Heart right ventricle (tissue), 16 donors: ENCODE measurements at regions not wholly inside any gene's neighbourhood (a gene's known extent, or its start where the extent isn't known, plus 50 kb on each side); places are given as distances from the start of the nearest gene placed in this dataset.

Experiments used
- ATAC-seq, 8 donors: fragments of 200-7000 bp; cut with Tn5 transposase; one replicate each; pipeline ENCODE4 v1.9.1; 2020; ENCODE audit warnings: mild to moderate bottlenecking in 8 of 8, moderate library complexity in 8 of 8, moderate number of reproducible peaks in 1 of 8
- DNase-seq, 2 donors: peaks; one replicate each; pipeline ENCODE4 v3.0.0-alpha.2; 2020
- H3K27ac ChIP-seq, 10 donors: fragments of 200-600 bp; sonication (generic) in 2 of 10; one replicate each; pipeline versions ENCODE4 v1.5.0 to v1.8.0; 2020 to 2022; ENCODE audit warnings: mild to moderate bottlenecking in 3 of 10
- H3K27me3 ChIP-seq, 7 donors: fragments of 200-600 bp; one replicate each; pipeline ENCODE4 v1.8.0; 2021 to 2022; ENCODE audit warnings: mild to moderate bottlenecking in 2 of 7
- H3K36me3 ChIP-seq, 9 donors: fragments of 200-600 bp; sonication (generic) in 1 of 9; one replicate each; pipeline versions ENCODE4 v1.5.0 to v1.8.0; 2020 to 2022; ENCODE audit warnings: mild to moderate bottlenecking in 2 of 9
- H3K4me1 ChIP-seq, 9 donors: fragments of 200-600 bp; sonication (generic) in 1 of 9; one replicate each; pipeline versions ENCODE4 v1.5.0 to v1.8.0; 2020 to 2022; ENCODE audit warnings: mild to moderate bottlenecking in 4 of 9
- H3K4me3 ChIP-seq, 10 donors: fragments of 200-600 bp; sonication (generic) in 2 of 10; one replicate each; pipeline versions ENCODE4 v1.5.0 to v1.8.0; 2020 to 2022; ENCODE audit warnings: mild to moderate bottlenecking in 7 of 10, moderate library complexity in 2 of 10
- H3K9me3 ChIP-seq, 11 donors: fragments of 200-600 bp in 10 of 11; sonication (generic) in 2 of 11; one replicate each; pipeline versions ENCODE4 v1.5.0 to v1.8.0; 2013 to 2022; ENCODE audit warnings: mild to moderate bottlenecking in 2 of 11, control low read depth in 1 of 11, moderate library complexity in 1 of 11
- WGBS, 2 donors: extraction: QIAGEN DNeasy Blood & Tissue Kit; methylation state at CpG; one replicate each; pipeline ENCODE4 v1.1.7; 2013; ENCODE audit warnings: inconsistent platforms in 1 of 2; 5-methylcytosine and 5-hydroxymethylcytosine counted together
- intact Hi-C, 10 donors: fragments of 100-400 bp; cut with DNase I; formaldehyde crosslinking; loops; one replicate each; pipeline versions ENCODE4 v1.11.1 to v1.14.2; 2022
- TF ChIP-seq, protein P1 (sequence below), 9 donors: fragments of 200-600 bp; sonication (generic) in 2 of 9; IDR thresholded peaks; one replicate each; pipeline versions ENCODE4 v1.5.0 to v1.8.0; 2021 to 2022; ENCODE audit warnings: antibody characterized with exemption in 9 of 9, mild to moderate bottlenecking in 5 of 9, moderate library complexity in 1 of 9
- donor health status: Arrhythmogenic right ventricular cardiomyopathy.
- donor health status: ischemic (EF 13 %, LVEDD 7.1; RV severe dilation, severe dysfunction).
- donor health status: healthy with polysubstance abuse.
- donor health status: DM: no; HTN: yes; CAD: no.
- donor health status: DM: no; HTN: no; CAD: no.
- donor health status: ischemic (EF 25% LVEDD 6.9; RV normal size, moderate dysfunction).
- donor health status: ischemic (EF 25% LVEDD 5.7; RV mildly dilated, moderate dysfunction).
- donor health status: healthy.
- donor health status: DM: yes; HTN: yes; CAD: no.
- donor health status: Ischemic cardiomyopathy.
- donor health status: ischemic (EF 35%, LVEDD 5.7; RV mildly dilated, moderate dysfunction).
- donor health status: nonischemic (EF 11% LVEDD 7.7; RV severe dilation, severe dysfunction).
- donor health status: DM: yes; HTN: yes; CAD: no.
- donor health status: PGD.
- donor health status: ischemic (EF 29% LVEDD 5.4; RV normal size, mild dysfunction).
- donor health status: nonischemic (EF 23%, LVEDD 6.1; RV moderate dilation, normal function).

DNA sequence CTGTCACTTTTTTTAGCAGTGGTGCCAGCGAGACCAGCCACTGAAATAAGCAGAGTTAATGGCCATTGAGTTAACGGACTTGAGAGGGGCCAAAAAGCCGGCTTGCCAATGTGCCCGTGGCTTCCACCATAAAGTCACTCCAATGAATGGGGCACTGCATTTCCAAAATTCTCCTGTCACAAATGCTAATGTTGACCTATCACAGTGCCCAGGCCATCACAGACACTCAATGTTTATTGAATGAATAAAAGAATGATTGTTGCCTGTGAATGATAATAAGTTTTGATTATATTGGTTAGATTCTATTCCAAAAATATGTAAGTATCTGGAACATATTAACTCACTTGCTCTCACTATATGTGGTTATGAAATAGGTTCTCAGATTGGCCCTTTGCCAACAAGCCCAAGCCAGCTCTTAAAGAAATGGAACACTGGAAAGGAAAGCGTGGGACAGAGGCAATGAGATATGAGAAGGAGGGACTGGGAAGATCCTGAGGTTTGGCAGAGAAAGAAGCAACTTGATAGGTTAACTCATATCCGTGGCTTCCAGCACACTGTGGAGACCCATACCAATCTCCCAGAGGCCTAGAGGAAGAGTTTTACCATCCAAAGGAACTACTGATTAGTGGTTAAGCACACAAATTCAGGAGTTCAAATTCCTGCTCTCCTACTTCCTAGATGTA, 108.7 kb downstream of the BTG1 start:
- TF ChIP-seq, protein P1, sequence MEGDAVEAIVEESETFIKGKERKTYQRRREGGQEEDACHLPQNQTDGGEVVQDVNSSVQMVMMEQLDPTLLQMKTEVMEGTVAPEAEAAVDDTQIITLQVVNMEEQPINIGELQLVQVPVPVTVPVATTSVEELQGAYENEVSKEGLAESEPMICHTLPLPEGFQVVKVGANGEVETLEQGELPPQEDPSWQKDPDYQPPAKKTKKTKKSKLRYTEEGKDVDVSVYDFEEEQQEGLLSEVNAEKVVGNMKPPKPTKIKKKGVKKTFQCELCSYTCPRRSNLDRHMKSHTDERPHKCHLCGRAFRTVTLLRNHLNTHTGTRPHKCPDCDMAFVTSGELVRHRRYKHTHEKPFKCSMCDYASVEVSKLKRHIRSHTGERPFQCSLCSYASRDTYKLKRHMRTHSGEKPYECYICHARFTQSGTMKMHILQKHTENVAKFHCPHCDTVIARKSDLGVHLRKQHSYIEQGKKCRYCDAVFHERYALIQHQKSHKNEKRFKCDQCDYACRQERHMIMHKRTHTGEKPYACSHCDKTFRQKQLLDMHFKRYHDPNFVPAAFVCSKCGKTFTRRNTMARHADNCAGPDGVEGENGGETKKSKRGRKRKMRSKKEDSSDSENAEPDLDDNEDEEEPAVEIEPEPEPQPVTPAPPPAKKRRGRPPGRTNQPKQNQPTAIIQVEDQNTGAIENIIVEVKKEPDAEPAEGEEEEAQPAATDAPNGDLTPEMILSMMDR (IDR thresholded peaks at IDR 0.05), result no peak
- H3K27me3 ChIP-seq, result no peaks in the 10 kb centered on the region
- intact Hi-C loops, result loop anchor here in 2 of 10 donors (5.0 to 10.0 kb wide), 2 partner anchors 105 to 208 kb away; no protein-coding TSS in a partner anchor
- DNase-seq, result no peak
- 92 to 97% methylated on average over 6 of the region's 6 CpGs for WGBS, 2 donors
- no peak for ATAC-seq
- H3K36me3 ChIP-seq, result no peaks in the 10 kb centered on the region
- no peaks in the 10 kb centered on the region for H3K9me3 ChIP-seq
- H3K4me1 ChIP-seq, result peaks cover 0 to 54% (median 23%) of the 10 kb centered on the region in 9 donors
- H3K27ac ChIP-seq, result no peak overlapping the region
- no peak overlapping the region for H3K4me3 ChIP-seq

DNA sequence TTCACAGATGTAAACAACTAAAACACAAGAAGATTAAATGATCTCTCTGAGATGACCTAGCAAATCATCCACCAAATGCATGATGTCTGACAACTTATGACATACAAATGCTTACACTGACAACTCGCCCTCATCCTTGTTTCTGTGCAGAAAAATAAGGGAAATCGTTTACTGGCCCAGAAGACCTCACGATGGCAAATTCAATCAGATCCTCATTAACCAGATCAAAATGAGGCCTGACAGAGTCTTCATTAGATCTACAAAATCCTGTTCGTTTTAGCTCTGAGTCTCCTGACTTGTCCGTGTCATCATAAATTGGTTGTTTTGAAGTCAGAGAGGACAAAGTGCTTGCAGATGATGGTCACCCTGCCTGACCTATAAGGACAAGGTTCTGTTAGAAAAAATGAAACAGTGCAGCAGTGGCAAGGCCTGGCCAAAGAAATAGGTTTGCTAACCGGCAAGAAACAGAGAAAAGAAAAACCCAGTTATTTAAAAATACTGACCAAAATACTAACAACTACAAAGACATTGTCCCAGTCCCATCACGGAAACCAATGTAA, 109.5 kb downstream of the BTG1 start:
- H3K4me1 ChIP-seq, result peaks cover 0 to 57% (median 23%) of the 10 kb centered on the region in 9 donors
- ATAC-seq (no peak), DNase-seq (no peak)
- H3K9me3 ChIP-seq, result no peaks in the 10 kb centered on the region
- no peaks in the 10 kb centered on the region for H3K27me3 ChIP-seq
- H3K4me3 ChIP-seq, result no peak overlapping the region
- no peaks in the 10 kb centered on the region for H3K36me3 ChIP-seq
- intact Hi-C loops, result loop anchor here in 2 of 10 donors (5.0 to 10.0 kb wide), 2 partner anchors 106 to 209 kb away; no protein-coding TSS in a partner anchor
- 91 to 92% methylated on average over 7 of the region's 7 CpGs for WGBS, 2 donors
- peak overlapping the region in 1 of 10 donors; percentile 74 for H3K27ac ChIP-seq
- TF ChIP-seq, protein P1 (IDR thresholded peaks at IDR 0.05), result no peak

DNA sequence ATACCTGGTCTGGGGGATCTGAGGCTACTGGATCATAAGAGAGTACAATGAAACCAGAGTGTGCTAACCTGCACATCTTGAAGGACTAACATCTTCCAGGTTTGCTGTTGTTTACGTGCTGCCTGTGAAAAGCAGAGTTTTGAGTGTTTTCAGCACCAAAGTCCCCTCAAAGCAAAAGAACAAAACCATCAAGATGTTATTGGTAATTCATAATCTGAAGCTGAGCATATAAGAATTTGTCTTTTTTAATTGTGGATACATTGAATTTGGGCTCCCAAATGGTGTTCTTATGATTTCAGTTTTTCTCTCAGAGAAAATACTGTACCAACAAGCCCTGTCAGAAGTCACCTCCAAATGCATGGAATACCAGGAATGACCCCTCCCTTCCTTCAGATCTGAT, 110.2 kb downstream of the BTG1 start:
- peak overlapping the region in 5 of 10 donors; percentile 6 to 74 (median 51) for H3K27ac ChIP-seq
- no peak for DNase-seq
- intact Hi-C loops, result loop anchor here in 2 of 10 donors (5.0 to 10.0 kb wide), 2 partner anchors 107 to 209 kb away; no protein-coding TSS in a partner anchor
- no peaks in the 10 kb centered on the region for H3K9me3 ChIP-seq
- 86 to 90% methylated on average over 1 of the region's 1 CpG for WGBS, 2 donors
- H3K4me3 ChIP-seq, result peak overlapping the region in 5 of 10 donors; percentile 26 to 38 (median 35)
- no peaks in the 10 kb centered on the region for H3K36me3 ChIP-seq
- TF ChIP-seq, protein P1 (IDR thresholded peaks at IDR 0.05), result no peak
- no peak for ATAC-seq
- H3K27me3 ChIP-seq, result no peaks in the 10 kb centered on the region
- H3K4me1 ChIP-seq, result peaks cover 0 to 64% (median 29%) of the 10 kb centered on the region in 9 donors

DNA sequence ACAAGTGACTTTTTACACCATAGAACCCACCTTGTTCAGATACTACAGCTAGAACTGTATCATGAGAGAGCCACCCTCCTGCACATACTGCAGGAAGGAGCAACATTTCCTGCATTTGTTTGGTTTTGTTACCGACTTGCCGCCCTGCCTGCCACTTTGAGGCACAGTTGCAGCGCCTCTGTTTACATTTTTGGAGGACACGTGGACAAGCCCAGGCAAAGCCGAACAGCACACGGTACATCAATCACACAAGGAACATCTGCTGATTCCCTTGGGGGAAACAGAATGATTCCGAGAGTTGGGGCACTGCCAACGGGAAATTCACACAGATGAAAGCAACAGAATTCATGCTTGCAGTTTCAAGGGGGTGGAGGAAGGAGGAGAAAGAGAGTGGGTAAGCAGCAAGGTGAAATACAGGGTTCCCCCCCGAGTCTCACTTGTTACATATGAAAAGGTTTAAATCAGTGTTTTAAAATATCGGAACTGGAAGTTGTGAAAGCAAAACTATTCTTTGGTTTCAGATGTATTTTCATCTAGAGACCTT, 110.7 kb downstream of the BTG1 start:
- Histone ChIP-seq H3K9me3 (no peaks in the 10 kb centered on the region), H3K27me3 (no peaks in the 10 kb centered on the region), H3K27ac (peak overlapping the region in 5 of 10 donors; percentile 6 to 74 (median 51)), H3K4me3 (peak overlapping the region in 7 of 10 donors; percentile 2 to 38 (median 32)), H3K4me1 (peaks cover 0 to 69% (median 32%) of the 10 kb centered on the region in 9 donors), H3K36me3 (no peaks in the 10 kb centered on the region)
- intact Hi-C loops, result loop anchor here in 2 of 10 donors (5.0 to 10.0 kb wide), 2 partner anchors 107 to 210 kb away; no protein-coding TSS in a partner anchor
- 23 to 30% methylated on average over 10 of the region's 10 CpGs for WGBS, 2 donors
- ATAC-seq (peak in 7 of 8 donors; percentile 32 to 60 (median 53)), DNase-seq (peak; percentile 29 to 47)
- TF ChIP-seq, protein P1 (IDR thresholded peaks at IDR 0.05), result no peak
